ENCODE measurements at regions not wholly inside any gene's neighbourhood (a gene's known extent, or its start where the extent isn't known, plus 50 kb on each side); places are given as distances from the start of the nearest gene placed in this dataset.

- no peak for DNase-seq (ENCODE audit: low read depth)
Measured at GRCh38 chr10:10132009-10132408, 885.7 kb upstream of the CELF2 start.

- DNase-seq (ENCODE audit: low read depth), result no peak
Measured at GRCh38 chr10:10133281-10133680, 884.4 kb upstream of the CELF2 start.

GRCh38 chr10:10138685-10139084 lies 879.0 kb upstream of the CELF2 start:
- DNase-seq (ENCODE audit: low read depth), result no peak

GRCh38 chr10:10141782-10142382 lies 875.8 kb upstream of the CELF2 start:
- DNase-seq (ENCODE audit: low read depth), result no peak

GRCh38 chr10:10146604-10147003 lies 871.1 kb upstream of the CELF2 start:
- no peak for DNase-seq (ENCODE audit: low read depth)

- no peak for DNase-seq (ENCODE audit: low read depth)
Measured at GRCh38 chr10:10149899-10150298, 867.8 kb upstream of the CELF2 start.

GRCh38 chr10:10156917-10157600 lies 860.6 kb upstream of the CELF2 start:
- DNase-seq (ENCODE audit: low read depth), result no peak

GRCh38 chr10:10160821-10161312 lies 856.8 kb upstream of the CELF2 start:
- DNase-seq (ENCODE audit: low read depth), result no peak

- DNase-seq (ENCODE audit: low read depth), result no peak
Measured at GRCh38 chr10:10164848-10165247, 852.8 kb upstream of the CELF2 start.

GRCh38 chr10:10165415-10165814 lies 852.3 kb upstream of the CELF2 start:
- DNase-seq (ENCODE audit: low read depth), result no peak

- DNase-seq (ENCODE audit: low read depth), result no peak
Measured at GRCh38 chr10:10178476-10178875, 839.2 kb upstream of the CELF2 start.

GRCh38 chr10:10193848-10194247 lies 823.8 kb upstream of the CELF2 start:
- DNase-seq (ENCODE audit: low read depth), result no peak

- no peak for DNase-seq (ENCODE audit: low read depth)
Measured at GRCh38 chr10:10196701-10197100, 821.0 kb upstream of the CELF2 start.

GRCh38 chr10:10197423-10197822 lies 820.2 kb upstream of the CELF2 start:
- no peak for DNase-seq (ENCODE audit: low read depth)

- no peak for DNase-seq (ENCODE audit: low read depth)
Measured at GRCh38 chr10:10198363-10198762, 819.3 kb upstream of the CELF2 start.

GRCh38 chr10:10204415-10204814 lies 813.3 kb upstream of the CELF2 start:
- no peak for DNase-seq (ENCODE audit: low read depth)

GRCh38 chr10:10205906-10206305 lies 811.8 kb upstream of the CELF2 start:
- no peak for DNase-seq (ENCODE audit: low read depth)

GRCh38 chr10:10207538-10207937 lies 810.1 kb upstream of the CELF2 start:
- no peak for DNase-seq (ENCODE audit: low read depth)

- no peak for DNase-seq (ENCODE audit: low read depth)
Measured at GRCh38 chr10:10208196-10208595, 809.5 kb upstream of the CELF2 start.

GRCh38 chr10:10209167-10209566 lies 808.5 kb upstream of the CELF2 start:
- no peak for DNase-seq (ENCODE audit: low read depth)

- DNase-seq (ENCODE audit: low read depth), result no peak
Measured at GRCh38 chr10:10211409-10211808, 806.3 kb upstream of the CELF2 start.

- DNase-seq (ENCODE audit: low read depth), result no peak
Measured at GRCh38 chr10:10213237-10213636, 804.4 kb upstream of the CELF2 start.

GRCh38 chr10:10222304-10222841 lies 795.3 kb upstream of the CELF2 start:
- DNase-seq (ENCODE audit: low read depth), result no peak

- no peak for DNase-seq (ENCODE audit: low read depth)
Measured at GRCh38 chr10:10223131-10223530, 794.5 kb upstream of the CELF2 start.
